K562 (cell line): ENCODE measurements at regions not wholly inside any gene's neighbourhood (a gene's known extent, or its start where the extent isn't known, plus 50 kb on each side); places are given as distances from the start of the nearest gene placed in this dataset.

Source experiments
- CCAR2 ChIP-seq: fragments of 200-400 bp; formaldehyde crosslinking; IDR thresholded peaks from 2 replicates; pipeline ENCODE4 v1.6.1; 2017; ENCODE audit warnings: mild to moderate bottlenecking, low read depth, low read length
- CHD1 ChIP-seq: fragments of 200-600 bp; sonication (generic); IDR thresholded peaks from one replicate; pipeline ENCODE4 v1.6.1; 2012; ENCODE audit warnings: mild to moderate bottlenecking, moderate library complexity, low read length, inconsistent platforms
- CTCF ChIP-seq, 3 experiments: IDR thresholded peaks in 2 of 3; conservative IDR thresholded peaks in 1 of 3; 2 replicates each; pipeline ENCODE4 v1.5.1; 2011 to 2012; ENCODE audit warnings: low read length in 3 of 3, mild to moderate bottlenecking in 3 of 3, control low read depth in 2 of 3, improper control_type of control experiment in 1 of 3, inconsistent platforms in 1 of 3, low read depth in 1 of 3, mixed read lengths in 1 of 3, moderate library complexity in 1 of 3; ENCODE audit not compliant: insufficient read depth in 2 of 3
- KAT7 ChIP-seq: sonication (generic); formaldehyde crosslinking; IDR thresholded peaks from 2 replicates; pipeline ENCODE4 v1.8.0; 2022; ENCODE audit warnings: missing genetic modification reagents, mild to moderate bottlenecking, borderline replicate concordance
- POLR2A ChIP-seq: fragments of 450-650 bp; conservative IDR thresholded peaks from 2 replicates; pipeline ENCODE4 v1.6.1; 2016
- SNRNP70 ChIP-seq: fragments of 200-400 bp; formaldehyde crosslinking; optimal IDR thresholded peaks from 2 replicates; pipeline ENCODE3; 2017; ENCODE audit warnings: low read depth, low read length

- TF ChIP-seq POLR2A = no peak
- no peak for TF ChIP-seq CCAR2
- no peak for TF ChIP-seq SNRNP70
- no peak for TF ChIP-seq KAT7 (CRISPR knock-in tag)
- no peak for TF ChIP-seq CHD1
- no peak for TF ChIP-seq CTCF (IDR thresholded peaks at IDR 0.05 in 2 of 3, conservative IDR thresholded peaks at IDR 0.05 in 1 of 3; ENCODE audit: insufficient read depth in 2 of 3, low read depth in 1 of 3, low read length in 3 of 3)
Observed at GRCh38 chr2:22056621-22057132, 932.9 kb downstream of the TDRD15 start.
